Kidney epithelial cell (primary cell): ENCODE measurements at regions not wholly inside any gene's neighbourhood (a gene's known extent, or its start where the extent isn't known, plus 50 kb on each side); places are given as distances from the start of the nearest gene placed in this dataset.
"Not testable (repeated sequence)": the region's sequence is repeated elsewhere in the genome, so short reads cannot be mapped to it uniquely, and the experiment has no call there.

Experiments
- DNase-seq: peaks from one replicate; pipeline ENCODE4 v3.0.0-alpha.2; 2010; ENCODE audit warnings: low read depth
- H3K27me3 ChIP-seq: 2 replicates; pipeline ENCODE4 v1.6.0; 2011; ENCODE audit warnings: low read length; ENCODE audit not compliant: control insufficient read depth, insufficient read depth
- H3K36me3 ChIP-seq: 2 replicates; pipeline ENCODE4 v1.5.1; 2011; ENCODE audit warnings: low read length; ENCODE audit not compliant: control insufficient read depth, insufficient read depth
- H3K4me3 ChIP-seq: 2 replicates; pipeline ENCODE4 v1.5.1; 2011; ENCODE audit warnings: low read depth, mild to moderate bottlenecking, control low read depth, low read length
- TF ChIP-seq, protein P1 (sequence below): IDR thresholded peaks from 2 replicates; pipeline ENCODE4 v1.5.1; 2011; ENCODE audit warnings: mild to moderate bottlenecking, moderate library complexity, low read length, control low read depth, inconsistent platforms; ENCODE audit not compliant: insufficient read depth, poor library complexity, severe bottlenecking

DNA sequence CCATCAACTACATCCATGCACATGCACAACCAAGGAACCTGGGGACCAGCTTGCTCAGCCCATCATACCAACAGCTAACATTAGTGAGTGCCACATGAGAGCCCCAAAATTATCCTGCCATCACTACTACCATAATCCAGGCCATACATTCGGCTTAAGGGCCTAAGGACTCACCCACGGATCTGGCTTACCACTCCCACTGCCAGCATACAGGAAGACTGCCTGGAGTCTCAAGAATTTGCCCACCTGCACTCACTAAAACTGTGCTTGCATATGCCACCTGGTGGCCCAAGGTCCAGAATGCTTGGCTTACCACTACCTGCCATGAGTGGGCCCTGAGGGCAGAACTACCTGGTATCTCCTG lies 1562.9 kb upstream of the PRR20A start:
- no peaks in the 10 kb centered on the region for H3K36me3 ChIP-seq
- TF ChIP-seq, protein P1, sequence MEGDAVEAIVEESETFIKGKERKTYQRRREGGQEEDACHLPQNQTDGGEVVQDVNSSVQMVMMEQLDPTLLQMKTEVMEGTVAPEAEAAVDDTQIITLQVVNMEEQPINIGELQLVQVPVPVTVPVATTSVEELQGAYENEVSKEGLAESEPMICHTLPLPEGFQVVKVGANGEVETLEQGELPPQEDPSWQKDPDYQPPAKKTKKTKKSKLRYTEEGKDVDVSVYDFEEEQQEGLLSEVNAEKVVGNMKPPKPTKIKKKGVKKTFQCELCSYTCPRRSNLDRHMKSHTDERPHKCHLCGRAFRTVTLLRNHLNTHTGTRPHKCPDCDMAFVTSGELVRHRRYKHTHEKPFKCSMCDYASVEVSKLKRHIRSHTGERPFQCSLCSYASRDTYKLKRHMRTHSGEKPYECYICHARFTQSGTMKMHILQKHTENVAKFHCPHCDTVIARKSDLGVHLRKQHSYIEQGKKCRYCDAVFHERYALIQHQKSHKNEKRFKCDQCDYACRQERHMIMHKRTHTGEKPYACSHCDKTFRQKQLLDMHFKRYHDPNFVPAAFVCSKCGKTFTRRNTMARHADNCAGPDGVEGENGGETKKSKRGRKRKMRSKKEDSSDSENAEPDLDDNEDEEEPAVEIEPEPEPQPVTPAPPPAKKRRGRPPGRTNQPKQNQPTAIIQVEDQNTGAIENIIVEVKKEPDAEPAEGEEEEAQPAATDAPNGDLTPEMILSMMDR, result no peak
- H3K4me3 ChIP-seq, result no peak overlapping the region
- no peak for DNase-seq
- H3K27me3 ChIP-seq, result no peaks in the 10 kb centered on the region

DNA sequence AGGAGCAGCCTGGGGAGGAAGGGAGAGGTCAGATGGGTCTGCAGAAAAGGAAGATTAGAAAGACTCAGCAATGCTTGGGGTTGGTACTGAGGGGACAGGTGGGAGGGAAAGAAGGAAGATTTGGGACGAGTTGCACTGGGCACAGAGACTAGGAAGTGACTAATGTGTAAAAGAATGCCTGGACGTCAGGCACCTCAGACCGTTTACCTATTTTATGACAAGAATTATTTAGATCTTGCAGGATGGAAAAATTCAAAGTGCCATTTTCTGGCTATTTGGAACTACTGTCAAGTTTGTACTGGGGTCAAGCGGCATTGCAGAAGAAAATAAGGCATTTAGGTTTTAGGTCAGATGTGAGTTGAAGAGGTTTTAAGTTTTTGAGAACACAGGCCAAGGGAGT lies 1558.4 kb upstream of the PRR20A start:
- H3K4me3 ChIP-seq, H3K27me3 ChIP-seq, DNase-seq, H3K36me3 ChIP-seq: not testable (repeated sequence)

DNA sequence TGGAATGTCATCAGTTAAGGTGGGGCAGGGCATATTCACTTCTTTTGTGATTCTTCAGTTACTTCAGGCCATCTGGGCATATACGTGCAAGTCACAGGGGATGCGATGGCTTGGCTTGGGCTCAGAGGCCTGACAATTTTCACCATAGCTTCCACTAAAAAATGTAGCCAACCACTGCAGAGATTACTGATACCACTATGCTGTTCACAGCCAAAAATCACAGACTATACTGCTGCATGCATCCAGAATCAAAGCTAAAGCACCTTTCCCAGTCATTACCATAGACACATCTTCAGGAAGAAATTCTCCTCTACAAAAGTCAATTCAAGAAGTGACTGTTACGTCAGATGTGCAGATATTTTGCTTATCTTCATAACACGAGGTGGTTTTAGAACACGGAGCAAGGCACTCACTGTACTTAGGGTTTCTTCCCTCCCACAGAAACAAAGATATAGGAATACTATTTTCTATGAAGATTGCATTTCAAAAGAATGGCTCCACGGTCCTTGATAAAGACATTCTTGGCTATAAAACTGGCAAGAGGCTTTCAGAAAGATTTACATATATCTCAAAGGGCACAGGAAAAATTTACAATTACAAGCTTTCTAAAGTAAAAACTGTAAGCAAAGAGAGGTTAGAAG lies 1556.6 kb upstream of the PRR20A start:
- no peak overlapping the region for H3K4me3 ChIP-seq
- no peaks in the 10 kb centered on the region for H3K36me3 ChIP-seq
- TF ChIP-seq, protein P1, result no peak
- no peak for DNase-seq
- no peaks in the 10 kb centered on the region for H3K27me3 ChIP-seq

DNA sequence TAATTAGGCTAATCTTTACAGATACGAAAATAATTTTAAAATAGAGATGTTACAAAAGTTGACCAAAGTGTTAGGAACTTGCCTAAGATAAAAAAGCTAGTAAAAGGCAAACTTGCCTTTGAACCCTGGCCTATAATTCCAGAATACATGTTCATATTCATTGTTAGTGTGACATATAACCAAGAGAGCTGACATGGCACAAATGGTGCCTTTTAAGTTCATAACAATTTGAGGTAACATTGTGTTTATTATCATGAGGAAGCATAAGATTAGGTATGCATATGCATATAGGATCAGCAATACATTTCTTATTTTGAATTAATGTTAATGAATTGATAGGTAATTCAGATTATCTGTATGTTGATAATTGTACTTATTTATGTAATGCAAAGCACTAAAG lies 1537.9 kb upstream of the PRR20A start:
- no peak for DNase-seq
- TF ChIP-seq, protein P1, result no peak
- no peak overlapping the region for H3K4me3 ChIP-seq
- no peaks in the 10 kb centered on the region for H3K27me3 ChIP-seq
- H3K36me3 ChIP-seq, result no peaks in the 10 kb centered on the region

DNA sequence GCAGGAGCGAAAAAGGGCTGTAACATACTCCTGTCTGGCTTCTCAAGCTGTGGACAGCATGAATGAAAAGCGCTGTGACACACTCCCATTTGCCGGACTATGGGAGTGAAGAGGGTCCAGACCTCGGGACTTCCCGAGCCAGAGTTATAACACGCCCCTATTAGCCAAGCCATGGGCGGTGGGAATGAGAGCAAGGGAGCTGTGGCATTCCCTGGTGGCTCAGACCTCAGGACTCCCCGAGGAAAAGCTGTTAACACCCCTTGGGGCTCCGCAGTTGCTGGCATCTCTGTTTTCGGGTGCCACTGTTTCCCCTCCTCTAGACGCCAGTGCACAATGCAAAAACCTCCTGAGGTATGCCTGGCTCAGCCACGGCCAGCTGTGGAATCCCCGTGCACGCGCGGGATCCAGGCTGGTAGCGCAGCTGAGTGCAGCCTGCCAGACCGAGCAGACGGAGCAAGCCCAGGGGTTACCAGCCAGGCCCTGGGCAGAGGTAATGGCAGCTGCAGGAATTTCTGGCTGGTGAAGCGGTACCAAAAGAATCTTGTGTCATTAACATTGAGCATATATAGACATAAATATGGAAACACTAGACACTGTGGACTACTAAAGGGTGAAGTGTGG lies 1534.6 kb upstream of the PRR20A start:
- DNase-seq, result no peak
- TF ChIP-seq, protein P1, result no peak
- Histone ChIP-seq H3K4me3 (no peak overlapping the region), H3K27me3 (no peaks in the 10 kb centered on the region), H3K36me3 (no peaks in the 10 kb centered on the region)

DNA sequence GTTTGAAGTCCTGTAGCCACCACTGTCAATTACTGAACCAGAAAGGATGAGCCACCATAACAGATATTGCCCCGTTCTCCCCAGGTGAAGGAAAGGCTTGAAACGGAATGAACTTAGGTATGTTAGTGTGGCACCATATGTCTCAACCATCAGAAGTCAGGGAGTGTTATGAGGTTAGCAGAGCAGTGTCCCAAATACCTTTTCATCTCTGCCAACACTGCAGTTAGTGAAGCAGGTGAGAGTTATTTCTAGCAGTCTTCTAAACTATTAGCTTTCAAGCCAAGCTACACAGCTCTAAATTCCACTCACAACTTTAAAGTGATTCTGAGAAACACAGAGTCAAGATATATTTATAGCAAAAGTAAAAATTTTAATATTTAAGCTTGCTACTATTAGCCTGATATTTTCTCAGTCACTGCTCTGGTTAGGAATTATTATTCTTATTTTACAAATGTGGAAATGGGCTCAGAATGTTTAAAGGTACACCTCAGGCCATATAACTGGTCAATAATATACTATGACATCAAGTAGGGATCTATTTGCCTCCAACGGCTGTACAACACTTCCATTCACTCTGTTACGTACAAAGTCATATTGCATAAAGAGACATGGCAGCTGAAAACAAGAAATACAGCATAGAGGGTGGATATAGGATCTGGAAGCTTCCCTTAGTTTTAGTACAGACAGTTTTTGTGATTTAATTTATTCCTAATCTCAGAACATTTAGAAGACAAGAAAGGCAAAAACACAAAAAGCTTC lies 1527.1 kb upstream of the PRR20A start:
- no peaks in the 10 kb centered on the region for H3K27me3 ChIP-seq
- H3K36me3 ChIP-seq, result no peaks in the 10 kb centered on the region
- no peak for DNase-seq
- TF ChIP-seq, protein P1, result no peak
- no peak overlapping the region for H3K4me3 ChIP-seq
